Adrenal gland (tissue), 9 donors: ENCODE measurements at regions not wholly inside any gene's neighbourhood (a gene's known extent, or its start where the extent isn't known, plus 50 kb on each side); places are given as distances from the start of the nearest gene placed in this dataset.

ENCODE experiments used
- DNase-seq, 7 donors: peaks; one replicate each; pipeline ENCODE4 v3.0.0-alpha.2; 2019 to 2020
- H3K27ac ChIP-seq, 5 donors: fragments of 200-600 bp; sonication (generic) in 4 of 5; 1 replicate in 3 of 5; 2 replicates in 2 of 5; pipeline versions ENCODE4 v1.5.1 to v1.8.0; 2016 to 2020; ENCODE audit warnings: mild to moderate bottlenecking in 1 of 5
- H3K27me3 ChIP-seq: fragments of 200-600 bp; 2 replicates; pipeline ENCODE4 v1.8.0; 2021
- H3K36me3 ChIP-seq, 2 donors: fragments of 200-600 bp; replicated peaks in 1 of 2; 1 replicate in 1 of 2; 2 replicates in 1 of 2; pipeline versions ENCODE4 v1.5.1 to v1.8.0; 2018 to 2022
- H3K4me1 ChIP-seq, 2 donors: fragments of 200-600 bp; replicated peaks in 1 of 2; 1 replicate in 1 of 2; 2 replicates in 1 of 2; pipeline versions ENCODE4 v1.5.1 to v1.8.0; 2018 to 2021
- H3K4me3 ChIP-seq, 4 donors: fragments of 200-600 bp; sonication (generic) in 3 of 4; one replicate each; pipeline ENCODE4 v1.5.1; 2016 to 2018
- H3K9me3 ChIP-seq, 3 donors: fragments of 200-600 bp; sonication (generic) in 1 of 3; replicated peaks in 1 of 3; 1 replicate in 2 of 3; 2 replicates in 1 of 3; pipeline versions ENCODE4 v1.5.1 to v1.8.0; 2016 to 2021
- CTCF ChIP-seq, 6 experiments: fragments of 450-650 bp in 4 of 6; fragments of 200-600 bp in 2 of 6; sonication (generic) in 1 of 6; IDR thresholded peaks; 1 replicate in 5 of 6; 2 replicates in 1 of 6; pipeline versions ENCODE4 v1.5.1 to v1.8.0; 2016 to 2021; ENCODE audit warnings: antibody characterized with exemption in 6 of 6, mild to moderate bottlenecking in 2 of 6, moderate library complexity in 1 of 6
- POLR2A ChIP-seq, 2 donors: fragments of 450-650 bp; IDR thresholded peaks; one replicate each; pipeline ENCODE4 v1.6.1; 2017; ENCODE audit warnings: antibody characterized with exemption in 2 of 2, mild to moderate bottlenecking in 2 of 2, moderate library complexity in 1 of 2
- WGBS, 4 donors: extraction: QIAGEN DNeasy Blood & Tissue Kit in 2 of 4; methylation state at CpG; one replicate each; pipeline versions ENCODE4 v1.1.5 to v1.1.7; 2013 to 2017; 5-methylcytosine and 5-hydroxymethylcytosine counted together
- intact Hi-C, 2 donors: fragments of 100-400 bp; cut with DNase I; formaldehyde crosslinking; loops; one replicate each; pipeline versions ENCODE4 v1.14.1 to v1.15.0; 2022 to 2023
- donor health status: healthy with polysubstance abuse.
- donor health status: Bipolar disorder and iron deficiency.
- donor health status: DM: yes; HTN: yes; CAD: no.
- donor health status: DM: no; HTN: no; CAD: no.
- donor health status: DM: no; HTN: no; CAD: no.

DNA sequence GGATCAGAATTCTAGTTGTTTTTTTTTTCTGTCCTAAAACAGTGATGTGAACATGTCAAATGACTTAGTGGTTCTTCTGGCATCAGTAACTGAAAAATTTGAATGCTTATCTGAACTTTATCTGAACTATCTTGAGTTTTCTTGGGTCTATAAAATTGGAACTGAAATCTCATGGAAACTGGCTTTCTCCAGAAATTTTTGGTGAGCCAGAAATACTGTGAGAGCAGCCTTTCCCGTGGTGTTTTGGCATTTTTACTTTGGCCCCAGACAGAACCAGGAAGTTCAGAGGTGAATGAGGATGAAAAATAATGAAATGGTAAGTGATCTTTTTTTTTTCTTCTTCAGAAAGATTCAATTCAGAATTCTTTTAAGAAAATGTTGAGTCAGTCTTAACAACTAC lies 89.5 kb upstream of the CCDC91 start:
- Histone ChIP-seq H3K4me1 (no peaks in the 10 kb centered on the region), H3K36me3 (no peaks in the 10 kb centered on the region), H3K27me3 (no peaks in the 10 kb centered on the region), H3K9me3 (no peaks in the 10 kb centered on the region), H3K4me3 (no peak overlapping the region), H3K27ac (no peak overlapping the region)
- TF ChIP-seq POLR2A (IDR thresholded peaks at IDR 0.05) = no peak
- no peak for TF ChIP-seq CTCF (IDR thresholded peaks at IDR 0.05)
- intact Hi-C loops = no loop called here
- DNase-seq = no peak
- WGBS, 4 donors = 61 to 67% (median 64%) methylated on average over 1 of the region's 1 CpG

DNA sequence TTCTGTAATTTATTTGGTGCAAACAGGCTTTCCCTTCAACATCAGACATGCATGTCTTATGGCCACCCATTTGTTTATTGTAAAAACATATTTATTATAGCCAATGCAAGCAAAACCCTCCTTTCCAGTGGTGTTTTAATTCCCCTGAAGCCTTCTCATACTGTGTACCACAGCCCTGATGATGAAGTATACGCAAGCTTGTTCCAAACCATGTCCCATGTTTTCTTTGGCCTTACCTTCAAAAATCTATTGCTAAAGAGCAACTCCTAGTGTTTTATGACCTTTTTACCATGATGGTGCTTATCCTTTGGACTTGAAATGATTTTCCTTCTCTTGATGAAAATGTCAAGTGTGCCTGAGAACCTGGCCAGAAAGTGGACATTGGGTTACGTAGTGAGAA lies 85.9 kb upstream of the CCDC91 start:
- no peaks in the 10 kb centered on the region for H3K27me3 ChIP-seq
- no peak for TF ChIP-seq CTCF (IDR thresholded peaks at IDR 0.05)
- TF ChIP-seq POLR2A (IDR thresholded peaks at IDR 0.05) = no peak
- H3K27ac ChIP-seq = no peak overlapping the region
- no peaks in the 10 kb centered on the region for H3K4me1 ChIP-seq
- H3K9me3 ChIP-seq = no peaks in the 10 kb centered on the region
- no peak overlapping the region for H3K4me3 ChIP-seq
- intact Hi-C loops = no loop called here
- DNase-seq = no peak
- no peaks in the 10 kb centered on the region for H3K36me3 ChIP-seq
- 81 to 92% (median 86%) methylated on average over 2 of the region's 2 CpGs for WGBS, 4 donors

DNA sequence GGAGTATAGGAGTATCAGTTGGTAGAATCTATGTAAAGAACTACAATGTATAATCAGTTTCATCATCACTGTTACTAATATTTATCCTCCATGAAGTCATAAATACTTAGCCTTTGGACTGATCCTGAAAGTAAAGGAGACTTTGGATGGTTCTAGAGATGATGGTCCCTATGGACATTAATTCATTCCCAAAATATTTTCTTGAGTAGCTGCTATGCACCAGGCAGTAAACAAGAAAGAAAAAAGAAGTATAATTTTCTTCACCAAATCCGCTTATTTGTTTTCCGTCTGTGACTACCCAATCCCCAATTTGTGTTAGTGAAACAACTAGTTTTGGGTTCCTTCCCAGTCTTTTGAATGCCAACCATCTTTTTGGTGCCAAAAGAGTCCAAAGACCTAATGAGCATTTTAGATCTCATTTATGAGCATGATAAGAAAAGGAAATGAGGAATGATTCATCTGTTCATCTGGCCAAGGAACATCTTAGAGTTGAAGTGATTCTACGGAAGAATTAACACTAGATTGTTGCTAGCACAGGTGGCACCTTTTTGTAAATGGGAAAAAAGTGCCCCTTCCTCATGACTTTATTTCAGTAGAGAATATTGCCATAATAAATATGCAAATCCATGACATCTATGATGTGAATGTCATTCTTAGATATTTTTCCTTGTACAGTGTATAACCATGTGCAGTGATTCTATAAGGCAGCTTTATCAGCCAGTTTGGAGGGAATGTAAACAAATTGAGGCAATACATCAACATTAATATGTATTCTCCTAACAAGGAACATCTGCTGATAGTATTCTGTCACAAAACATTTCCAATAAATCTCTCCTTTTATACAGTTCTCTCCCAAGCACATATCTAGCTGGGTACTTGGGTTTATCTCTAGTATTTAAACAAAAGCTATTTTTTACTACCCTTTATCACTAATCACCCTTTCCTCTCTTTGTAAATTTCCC lies 85.1 kb upstream of the CCDC91 start:
- Histone ChIP-seq H3K27me3 (no peaks in the 10 kb centered on the region), H3K4me3 (no peak overlapping the region), H3K27ac (no peak overlapping the region), H3K36me3 (no peaks in the 10 kb centered on the region), H3K9me3 (no peaks in the 10 kb centered on the region), H3K4me1 (no peaks in the 10 kb centered on the region)
- intact Hi-C loops = no loop called here
- 65 to 79% (median 73%) methylated on average over 3 of the region's 3 CpGs for WGBS, 4 donors
- no peak for TF ChIP-seq POLR2A (IDR thresholded peaks at IDR 0.05)
- TF ChIP-seq CTCF (IDR thresholded peaks at IDR 0.05) = no peak
- DNase-seq = no peak

- Histone ChIP-seq H3K36me3 (no peaks in the 10 kb centered on the region), H3K4me1 (no peaks in the 10 kb centered on the region), H3K9me3 (peaks cover 0 to 4% (median 0%) of the 10 kb centered on the region in 3 donors), H3K27me3 (no peaks in the 10 kb centered on the region), H3K27ac (no peak overlapping the region), H3K4me3 (no peak overlapping the region)
- TF ChIP-seq CTCF (IDR thresholded peaks at IDR 0.05) (no peak), POLR2A (IDR thresholded peaks at IDR 0.05) (no peak)
- intact Hi-C loops = no loop called here
- 57 to 69% (median 65%) methylated on average over 2 of the region's 2 CpGs for WGBS, 4 donors
- DNase-seq = no peak
Measured at GRCh38 chr12:28107679-28108078, 82.6 kb upstream of the CCDC91 start.
